GM12892 (cell line): ENCODE measurements at regions not wholly inside any gene's neighbourhood (a gene's known extent, or its start where the extent isn't known, plus 50 kb on each side); places are given as distances from the start of the nearest gene placed in this dataset.

Source experiments
- POLR2A ChIP-seq: IDR thresholded peaks from 2 replicates; pipeline ENCODE4 v1.6.1; 2011; ENCODE audit warnings: low read depth, low read length, control low read depth
- POLR2AphosphoS5 ChIP-seq: IDR thresholded peaks from 2 replicates; pipeline ENCODE4 v1.6.1; 2011; ENCODE audit warnings: low read depth, low read length, control low read depth

DNA sequence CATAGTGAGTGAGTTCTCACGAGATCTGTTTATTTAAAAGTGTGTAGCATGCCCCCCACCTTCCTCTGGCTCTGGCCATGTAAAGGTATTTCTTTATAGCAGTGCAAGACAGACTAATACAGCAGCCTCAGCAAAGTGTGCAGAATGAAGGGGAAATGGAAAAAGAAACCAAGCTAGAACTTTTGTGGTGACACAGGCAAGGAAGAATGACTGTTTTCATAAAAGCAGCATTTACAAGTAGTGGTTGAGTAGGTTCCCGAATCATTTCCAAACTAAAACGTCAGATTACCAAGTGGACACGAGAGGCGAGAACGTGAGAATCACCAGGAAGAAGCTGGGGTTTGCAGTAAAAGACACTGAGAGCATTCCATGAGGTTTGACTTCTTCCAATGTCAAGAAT is 100.2 kb upstream of the AKAP13 start:
- TF ChIP-seq POLR2A: no peak
- TF ChIP-seq POLR2AphosphoS5: no peak
